Glutamatergic neuron (in vitro differentiated cells): ENCODE measurements at regions not wholly inside any gene's neighbourhood (a gene's known extent, or its start where the extent isn't known, plus 50 kb on each side); places are given as distances from the start of the nearest gene placed in this dataset.

Experiments
- DNase-seq: peaks from one replicate; pipeline ENCODE4 v3.0.0; 2022
- H3K27ac Mint-ChIP-seq: one replicate; pipeline ENCODE4 v1.8.0; 2020; ENCODE audit warnings: mild to moderate bottlenecking, mixed read lengths, inconsistent platforms; ENCODE audit not compliant: unreplicated experiment
- H3K27me3 Mint-ChIP-seq: one replicate; pipeline ENCODE4 v1.8.0; 2020; ENCODE audit warnings: mild to moderate bottlenecking, moderate library complexity, mixed read lengths, inconsistent platforms; ENCODE audit not compliant: unreplicated experiment
- H3K36me3 Mint-ChIP-seq: one replicate; pipeline ENCODE4 v1.8.0; 2020; ENCODE audit warnings: mild to moderate bottlenecking, mixed read lengths, inconsistent platforms; ENCODE audit not compliant: unreplicated experiment
- H3K4me1 Mint-ChIP-seq: one replicate; pipeline ENCODE4 v1.8.0; 2020; ENCODE audit warnings: mild to moderate bottlenecking, low read depth, mixed read lengths, inconsistent platforms; ENCODE audit not compliant: unreplicated experiment
- H3K4me3 Mint-ChIP-seq: one replicate; pipeline ENCODE4 v1.8.0; 2020; ENCODE audit warnings: mild to moderate bottlenecking, mixed read lengths, inconsistent platforms; ENCODE audit not compliant: unreplicated experiment
- H3K9me3 Mint-ChIP-seq: one replicate; pipeline ENCODE4 v1.8.0; 2020; ENCODE audit warnings: mild to moderate bottlenecking, moderate library complexity, mixed read lengths, inconsistent platforms; ENCODE audit not compliant: unreplicated experiment
- CTCF ChIP-seq: fragments of 200-600 bp; sonication (generic); IDR thresholded peaks from one replicate; pipeline ENCODE4 v1.5.0; 2021; ENCODE audit not compliant: partially characterized antibody, unreplicated experiment

- Mint-ChIP-seq H3K9me3 (no peaks in the 10 kb centered on the region), H3K4me1 (no peaks in the 10 kb centered on the region), H3K27ac (no peak overlapping the region), H3K36me3 (no peaks in the 10 kb centered on the region), H3K27me3 (no peaks in the 10 kb centered on the region), H3K4me3 (no peak overlapping the region)
- no peak for TF ChIP-seq CTCF
- no peak for DNase-seq
Measured at GRCh38 chrX:150200361-150200760, 162.8 kb upstream of the MAMLD1 start.

DNA sequence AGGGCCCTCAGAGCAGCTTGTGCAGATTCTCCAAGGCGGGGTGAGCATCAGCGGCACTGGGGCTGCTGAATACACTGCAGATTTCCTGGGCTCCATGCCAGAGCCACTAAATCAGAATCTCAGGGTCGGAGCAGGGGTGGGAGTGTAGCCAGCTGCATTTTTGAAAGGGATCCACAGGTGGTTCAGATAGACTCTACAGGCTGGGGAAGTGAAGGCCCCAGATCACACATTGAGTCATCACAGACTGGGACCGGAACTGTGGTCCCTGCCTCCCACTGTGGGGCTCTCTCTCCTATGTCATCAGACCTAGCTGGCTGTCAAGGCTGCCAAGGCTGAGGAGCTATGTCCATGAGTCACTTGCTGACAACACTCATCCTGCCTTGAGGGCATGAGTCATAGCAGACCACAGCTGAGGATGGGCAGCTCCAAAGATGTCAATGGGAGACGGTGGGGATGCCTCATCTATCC lies 162.3 kb upstream of the MAMLD1 start:
- H3K36me3 Mint-ChIP-seq = no peaks in the 10 kb centered on the region
- TF ChIP-seq CTCF = no peak
- H3K9me3 Mint-ChIP-seq = no peaks in the 10 kb centered on the region
- H3K27me3 Mint-ChIP-seq = no peaks in the 10 kb centered on the region
- DNase-seq = no peak
- H3K4me3 Mint-ChIP-seq = no peak overlapping the region
- H3K4me1 Mint-ChIP-seq = no peaks in the 10 kb centered on the region
- no peak overlapping the region for H3K27ac Mint-ChIP-seq

- no peak overlapping the region for H3K4me3 Mint-ChIP-seq
- H3K4me1 Mint-ChIP-seq = no peaks in the 10 kb centered on the region
- no peak overlapping the region for H3K27ac Mint-ChIP-seq
- TF ChIP-seq CTCF = no peak
- no peaks in the 10 kb centered on the region for H3K9me3 Mint-ChIP-seq
- DNase-seq = no peak
- no peaks in the 10 kb centered on the region for H3K36me3 Mint-ChIP-seq
- H3K27me3 Mint-ChIP-seq = no peaks in the 10 kb centered on the region
Measured at GRCh38 chrX:150201391-150201790, 161.7 kb upstream of the MAMLD1 start.

DNA sequence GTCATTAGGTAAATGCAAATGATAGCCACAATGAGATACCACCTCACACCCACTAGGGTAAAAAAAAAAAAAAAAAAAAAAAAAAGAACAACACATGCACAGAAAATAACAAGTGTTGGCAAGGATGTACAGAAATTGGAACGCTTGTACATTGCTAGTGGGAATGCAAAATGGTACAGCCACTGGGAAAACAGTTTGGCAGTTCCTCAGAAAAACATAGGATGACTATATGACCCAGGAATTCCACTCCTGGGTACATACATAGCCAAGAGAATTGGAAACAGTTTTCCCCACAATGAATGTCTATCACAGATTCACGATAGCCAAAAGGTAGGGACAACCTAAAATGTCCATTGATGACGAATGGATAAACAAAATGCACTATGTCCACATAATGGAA lies 161.3 kb upstream of the MAMLD1 start:
- Mint-ChIP-seq H3K27ac (no peak overlapping the region), H3K36me3 (no peaks in the 10 kb centered on the region), H3K9me3 (no peaks in the 10 kb centered on the region), H3K4me3 (no peak overlapping the region), H3K4me1 (no peaks in the 10 kb centered on the region), H3K27me3 (no peaks in the 10 kb centered on the region)
- no peak for TF ChIP-seq CTCF
- DNase-seq = no peak

DNA sequence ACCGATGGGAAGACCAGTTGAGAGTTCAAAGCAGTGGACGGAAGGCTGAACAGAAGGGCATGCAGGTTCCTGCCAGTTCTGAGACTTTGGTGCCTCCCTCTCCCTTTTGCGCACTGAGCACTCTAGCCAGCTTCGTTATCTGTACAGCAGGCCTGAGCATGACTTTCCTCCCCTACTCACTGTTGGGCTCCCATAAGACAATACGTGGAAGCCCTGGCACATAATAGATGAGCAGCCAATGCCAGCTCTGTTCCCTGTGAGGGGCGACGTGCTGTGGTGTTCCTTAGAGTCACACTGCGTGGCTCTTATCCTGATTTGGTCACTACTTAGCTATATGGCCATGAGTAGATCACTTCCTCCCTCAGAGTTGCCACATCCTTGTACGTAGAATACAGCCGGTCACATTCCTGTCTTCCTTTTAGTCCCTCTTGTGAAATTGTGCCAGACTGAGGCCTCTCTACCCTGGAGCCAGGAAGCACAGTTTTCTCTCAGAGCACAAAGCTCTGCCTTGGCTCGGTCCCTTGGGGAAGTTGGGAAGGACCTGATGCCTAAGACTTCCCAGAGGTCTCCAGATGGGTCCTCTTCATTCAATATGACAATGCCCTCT lies 160.4 kb upstream of the MAMLD1 start:
- Mint-ChIP-seq H3K27ac (no peak overlapping the region), H3K4me3 (no peak overlapping the region), H3K4me1 (no peaks in the 10 kb centered on the region), H3K36me3 (no peaks in the 10 kb centered on the region), H3K27me3 (no peaks in the 10 kb centered on the region), H3K9me3 (no peaks in the 10 kb centered on the region)
- TF ChIP-seq CTCF = no peak
- DNase-seq = no peak
